K562 (cell line): ENCODE measurements at regions not wholly inside any gene's neighbourhood (a gene's known extent, or its start where the extent isn't known, plus 50 kb on each side); places are given as distances from the start of the nearest gene placed in this dataset.

Experiments used
- ATAC-seq: fragments of 200-7000 bp; cut with Tn5 transposase; 3 replicates; pipeline ENCODE4 v1.9.1; 2020; ENCODE audit warnings: moderate library complexity
- BruUV-seq: library from RNA; stranded (reverse); fragments of 400-500 nt; replicated peaks from 2 replicates; lab custom pipeline; 2021; lab: Mats Ljungman, UMichigan
- CTCF ChIA-PET: fragments of 300-600 bp; formaldehyde crosslinking; extraction: SDS; loops from one replicate; lab custom pipeline; 2021; ENCODE audit warnings: low intra/inter-chr PET ratio; lab: Yijun Ruan, JAX
- POLR2A ChIA-PET: fragments of 300-600, 350-650 bp; sonication (Branson Sonifier 250); formaldehyde crosslinking; extraction: SDS; loops from one replicate; lab custom pipeline; 2021; ENCODE audit warnings: antibody characterized with exemption, inconsistent platforms; lab: Yijun Ruan, JAX
- DNase-seq, 4 experiments: peaks; one replicate each; pipeline versions ENCODE4 v3.0.0 to v3.0.0-alpha.2; 2011 to 2018; ENCODE audit warnings: low spot score in 3 of 4, mixed read lengths in 3 of 4; ENCODE audit errors: extremely low read depth in 1 of 4
- FAIRE-seq: peaks from 2 replicates; lab custom pipeline; 2011; peaks lifted over from hg19 to GRCh38; lab: Jason Lieb, UNC
- H2AFZ ChIP-seq: 2 replicates; pipeline ENCODE4 v1.6.0; 2011; ENCODE audit warnings: low read depth, low read length, control low read depth, inconsistent platforms
- H3K27ac ChIP-seq: fragments of 200-600 bp; 3 replicates; pipeline ENCODE4 v1.8.0; 2011; ENCODE audit warnings: low read depth, mild to moderate bottlenecking, control low read depth, inconsistent platforms, low read length, moderate library complexity, mixed read lengths; ENCODE audit errors: extremely low read depth
- H3K27me3 ChIP-seq, 2 experiments: fragments of 300-600 bp in 1 of 2; 2 replicates in 1 of 2; 3 replicates in 1 of 2; pipeline versions ENCODE4 v1.6.0 to v1.8.0; 2011; ENCODE audit warnings: inconsistent platforms in 2 of 2, low read length in 2 of 2, mild to moderate bottlenecking in 1 of 2, mixed read lengths in 1 of 2, moderate library complexity in 1 of 2; ENCODE audit not compliant: control insufficient read depth in 2 of 2, insufficient read depth in 2 of 2
- H3K36me3 ChIP-seq: fragments of 300-600 bp; 3 replicates; pipeline ENCODE4 v1.8.0; 2011; ENCODE audit warnings: mild to moderate bottlenecking, low read length, inconsistent platforms; ENCODE audit not compliant: control insufficient read depth, insufficient read depth
- H3K4me1 ChIP-seq, 2 experiments: fragments of 200-600 bp in 1 of 2; replicated peaks in 1 of 2; 2 replicates in 1 of 2; 3 replicates in 1 of 2; pipeline versions ENCODE4 v1.5.1 to v1.8.0; 2011; ENCODE audit warnings: inconsistent platforms in 2 of 2, low read length in 2 of 2, mild to moderate bottlenecking in 1 of 2, mixed read lengths in 1 of 2, moderate library complexity in 1 of 2; ENCODE audit not compliant: control insufficient read depth in 2 of 2, insufficient read depth in 2 of 2
- H3K4me2 ChIP-seq: 2 replicates; pipeline ENCODE4 v1.6.1; 2011; ENCODE audit warnings: low read length, control low read depth, inconsistent platforms, mixed read lengths; ENCODE audit not compliant: insufficient read depth
- H3K4me3 ChIP-seq: fragments of 200-600 bp; sonication (generic), shearing (Covaris generic); 2 replicates; pipeline ENCODE4 v1.5.1; 2016; ENCODE audit warnings: control low read depth, inconsistent platforms
- H3K79me2 ChIP-seq: fragments of 200-600 bp; 3 replicates; pipeline ENCODE4 v1.8.0; 2011; ENCODE audit warnings: low read length, inconsistent platforms; ENCODE audit not compliant: control insufficient read depth, insufficient read depth
- H3K9ac ChIP-seq, 2 experiments: 2 replicates each; pipeline versions ENCODE4 v1.6.0 to v1.6.1; 2011; ENCODE audit warnings: low read depth in 2 of 2, low read length in 2 of 2, control low read depth in 1 of 2, inconsistent platforms in 1 of 2, mild to moderate bottlenecking in 1 of 2, mixed read lengths in 1 of 2; ENCODE audit not compliant: insufficient read depth in 1 of 2
- H3K9me1 ChIP-seq: one replicate; pipeline ENCODE4 v1.6.0; 2011; ENCODE audit warnings: inconsistent platforms, mild to moderate bottlenecking, low read length, moderate library complexity; ENCODE audit not compliant: control insufficient read depth, insufficient read depth
- H3K9me3 ChIP-seq: replicated peaks from 2 replicates; pipeline ENCODE4 v1.5.1; 2011; ENCODE audit warnings: low read depth, low read length, inconsistent platforms; ENCODE audit not compliant: control insufficient read depth, insufficient read depth
- H4K20me1 ChIP-seq: replicated peaks from 2 replicates; pipeline ENCODE4 v1.6.1; 2011; ENCODE audit warnings: low read length, inconsistent platforms, mixed read lengths; ENCODE audit not compliant: control insufficient read depth, insufficient read depth
- BCL6 ChIP-seq: fragments of 250-450 bp; sonication (Bioruptor Pico); IDR thresholded peaks from 2 replicates; pipeline ENCODE4 v1.4.0; 2020
- HCFC1 ChIP-seq: IDR thresholded peaks from 2 replicates; pipeline ENCODE4 v1.6.1; 2012; ENCODE audit warnings: low read depth, low read length, improper control_type of control experiment
- KDM2B ChIP-seq: fragments of 250-450 bp; sonication (Bioruptor Pico); IDR thresholded peaks from 2 replicates; pipeline ENCODE4 v1.8.0; 2021; ENCODE audit warnings: mild to moderate bottlenecking, moderate library complexity
- XRCC4 ChIP-seq: IDR thresholded peaks from one replicate; pipeline ENCODE4 v1.6.1; 2011; ENCODE audit not compliant: insufficient read depth, insufficient read length; ENCODE audit errors: extremely low read depth
- YBX1 ChIP-seq: fragments of 450-650 bp; IDR thresholded peaks from 2 replicates; pipeline ENCODE4 v1.7.1; 2016; ENCODE audit warnings: mild to moderate bottlenecking
- ZFPM2 ChIP-seq: fragments of 250-450 bp; sonication (Bioruptor Pico); IDR thresholded peaks from 2 replicates; pipeline ENCODE4 v1.5.1; 2022; ENCODE audit warnings: mild to moderate bottlenecking
- ZNF212 ChIP-seq: fragments of 450-650 bp; formaldehyde crosslinking; IDR thresholded peaks from 2 replicates; pipeline ENCODE4 v1.4.0; 2020; ENCODE audit warnings: mild to moderate bottlenecking
- ZNF436 ChIP-seq: fragments of 250-450, 450-650 bp; sonication (Bioruptor Pico); formaldehyde crosslinking; IDR thresholded peaks from 2 replicates; pipeline ENCODE4 v1.7.0; 2020; ENCODE audit warnings: mild to moderate bottlenecking
- ZNF778 ChIP-seq: fragments of 450-650 bp; formaldehyde crosslinking; IDR thresholded peaks from 2 replicates; pipeline ENCODE4 v1.4.0; 2020; ENCODE audit warnings: mild to moderate bottlenecking, moderate library complexity
- WGBS: fragments of 100-300 bp; shearing (Covaris generic); methylation state at CpG from one replicate; pipeline ENCODE4 v1.1.6; 2016; ENCODE audit warnings: low coverage, mixed read lengths; ENCODE audit not compliant: insufficient coverage; ENCODE audit errors: missing lambda C conversion rate; 5-methylcytosine and 5-hydroxymethylcytosine counted together
- in situ Hi-C: fragments of 300-500 bp; cut with MboI; formaldehyde crosslinking; loops from 4 replicates; pipeline ENCODE4 v1.15.0; 2018; ENCODE audit warnings: inconsistent platforms, mixed read lengths
- intact Hi-C: fragments of 100-400 bp; cut with micrococcal nuclease; formaldehyde crosslinking; loops from 2 replicates; pipeline ENCODE4 v1.14.2; 2022

DNA sequence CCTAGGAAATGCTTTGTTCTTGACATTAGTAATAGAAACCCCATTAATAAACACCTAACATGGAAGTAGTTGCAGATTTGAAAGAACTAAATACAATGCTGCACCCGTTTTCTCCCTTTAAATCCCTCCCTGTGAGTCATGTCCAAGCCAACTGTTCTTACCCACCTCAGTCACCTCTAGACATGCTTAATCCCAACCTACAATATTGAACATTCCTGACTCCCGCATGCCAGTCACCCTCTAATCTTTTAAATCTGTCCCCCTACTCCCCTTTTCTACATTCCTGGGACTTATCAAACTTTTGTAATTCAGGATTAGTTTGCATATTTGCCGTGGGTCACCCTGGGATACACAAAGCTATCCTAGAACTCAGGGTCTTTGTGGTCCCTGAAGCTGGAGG is 374.6 kb downstream of the IRS1 start (continued):
- TF ChIP-seq BCL6 (CRISPR knock-in tag): no peak
- TF ChIP-seq YBX1: no peak
- no peak for TF ChIP-seq ZNF436
- TF ChIP-seq ZFPM2 (CRISPR knock-in tag): no peak
- TF ChIP-seq XRCC4: no peak

DNA sequence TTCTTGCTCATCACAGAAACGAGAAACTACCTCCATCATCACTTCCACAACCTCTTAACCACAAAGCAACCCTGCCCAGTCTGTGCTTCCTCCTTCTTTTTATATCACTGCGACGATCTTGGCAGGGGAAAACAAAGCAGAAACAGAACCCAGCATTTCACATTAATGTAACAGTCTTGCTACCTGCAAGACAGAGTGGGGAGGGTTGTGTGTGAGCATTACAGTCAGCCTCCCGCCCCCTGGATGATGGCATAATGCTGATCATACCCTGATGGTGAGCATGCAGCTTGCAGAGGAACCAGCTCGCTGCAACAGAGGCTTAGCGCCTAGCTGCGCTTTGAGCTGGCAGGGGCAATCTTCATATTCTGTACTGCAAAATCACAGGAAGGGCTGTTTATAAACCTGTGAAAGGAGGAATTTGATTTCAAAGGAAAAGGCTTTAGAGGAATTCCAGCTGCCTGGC is 376.1 kb downstream of the IRS1 start:
- CTCF ChIA-PET: no interaction called here
- intact Hi-C loops: no loop called here
- Histone ChIP-seq H3K4me3 (no peak overlapping the region), H3K4me1 (no peaks in the 10 kb centered on the region), H3K36me3 (no peaks in the 10 kb centered on the region), H3K27ac (no peak overlapping the region), H3K79me2 (no peaks in the 10 kb centered on the region), H3K9me3 (no peaks in the 10 kb centered on the region), H3K9ac (no peak overlapping the region), H3K4me2 (no peak overlapping the region), H4K20me1 (no peaks in the 10 kb centered on the region), H3K27me3 (no peaks in the 10 kb centered on the region), H2AFZ (no peak overlapping the region), H3K9me1 (no peaks in the 10 kb centered on the region)
- FAIRE-seq (no peak), ATAC-seq (no peak), DNase-seq (no peak)
- in situ Hi-C loops: no loop called here
- no peak for TF ChIP-seq ZNF778 (CRISPR knock-in tag)
- no peak for TF ChIP-seq HCFC1
- no peak for TF ChIP-seq ZNF212 (CRISPR knock-in tag)
- TF ChIP-seq KDM2B (CRISPR knock-in tag): no peak
- POLR2A ChIA-PET: no interaction called here
- no TSS peak for BruUV-seq
- WGBS: 0% methylated on average over 5 of the region's 7 CpGs
